HAP-1 (cell line): ENCODE measurements at regions not wholly inside any gene's neighbourhood (a gene's known extent, or its start where the extent isn't known, plus 50 kb on each side); places are given as distances from the start of the nearest gene placed in this dataset.

Experiments used
- DNase-seq, 2 experiments: peaks; one replicate each; pipeline ENCODE4 v3.0.0-alpha.2; 2016 to 2020; ENCODE audit warnings: low spot score in 2 of 2
- H3K27me3 ChIP-seq: fragments of 250-450 bp; sonication (Bioruptor Pico); 2 replicates; pipeline ENCODE4 v1.5.1; 2020; ENCODE audit warnings: low read depth, mild to moderate bottlenecking, moderate library complexity
- H3K36me3 ChIP-seq: fragments of 250-450 bp; sonication (Bioruptor Pico); replicated peaks from 2 replicates; pipeline ENCODE4 v1.5.1; 2020; ENCODE audit warnings: mild to moderate bottlenecking
- H3K4me1 ChIP-seq: fragments of 250-450 bp; sonication (Bioruptor Pico); 2 replicates; pipeline ENCODE4 v1.5.1; 2020; ENCODE audit warnings: mild to moderate bottlenecking
- H3K4me3 ChIP-seq: fragments of 250-450 bp; sonication (Bioruptor Pico); 2 replicates; pipeline ENCODE4 v1.5.1; 2020; ENCODE audit warnings: mild to moderate bottlenecking, moderate library complexity
- H3K9me3 ChIP-seq: fragments of 250-450 bp; sonication (Bioruptor Pico); 2 replicates; pipeline ENCODE4 v1.5.1; 2020; ENCODE audit warnings: mild to moderate bottlenecking, moderate library complexity
- in situ Hi-C: fragments of 300-500 bp; cut with MboI; formaldehyde crosslinking; loops from 3 replicates; pipeline ENCODE4 v1.14.3; 2020; ENCODE audit warnings: low sequenced_read_pairs, inconsistent platforms, mixed read lengths

DNA sequence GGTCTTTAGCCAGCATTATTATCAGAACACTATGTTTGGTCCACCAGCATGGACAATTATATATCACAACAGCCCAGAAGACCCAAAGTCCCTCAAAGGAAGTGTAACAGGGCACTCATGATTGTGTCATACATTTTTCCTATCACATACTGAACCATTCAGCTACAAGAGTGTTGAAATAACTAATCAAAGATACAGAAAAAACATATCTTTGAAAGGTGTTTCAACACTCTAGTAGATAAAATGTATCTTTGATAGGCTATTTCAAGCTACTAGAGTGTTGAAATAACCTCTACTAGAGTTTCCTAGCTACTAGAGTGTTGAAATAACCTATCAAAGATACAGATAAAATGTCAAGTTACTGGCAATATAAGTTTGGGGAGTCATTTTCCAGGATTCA lies 545.0 kb downstream of the PRR16 start:
- in situ Hi-C loops = no loop called here
- no peaks in the 10 kb centered on the region for H3K36me3 ChIP-seq
- DNase-seq = no peak
- no peak overlapping the region for H3K4me3 ChIP-seq
- no peaks in the 10 kb centered on the region for H3K9me3 ChIP-seq
- H3K27me3 ChIP-seq = no peaks in the 10 kb centered on the region
- H3K4me1 ChIP-seq = no peaks in the 10 kb centered on the region

DNA sequence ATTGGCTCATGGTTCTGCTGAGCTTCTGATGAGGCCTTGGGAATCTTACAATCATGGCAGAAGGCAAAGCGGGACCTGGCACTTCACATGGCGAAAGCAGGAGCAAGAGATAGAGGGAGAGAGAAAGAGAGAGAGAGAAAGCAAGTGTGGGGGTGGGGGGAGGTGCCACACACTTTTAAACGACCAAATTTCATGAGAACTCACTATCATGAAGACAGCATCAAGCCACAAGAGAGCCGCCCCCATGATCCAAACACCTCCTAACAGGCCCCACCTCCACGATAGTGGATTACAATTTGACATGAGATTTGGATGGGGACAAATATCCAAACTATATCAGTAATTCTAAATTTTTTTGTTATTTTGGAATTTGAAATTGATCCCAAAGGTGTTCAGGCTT lies 553.9 kb downstream of the PRR16 start:
- Histone ChIP-seq H3K4me1 (no peaks in the 10 kb centered on the region), H3K9me3 (no peaks in the 10 kb centered on the region), H3K4me3 (no peak overlapping the region), H3K27me3 (no peaks in the 10 kb centered on the region), H3K36me3 (no peaks in the 10 kb centered on the region)
- no peak for DNase-seq
- in situ Hi-C loops = no loop called here

DNA sequence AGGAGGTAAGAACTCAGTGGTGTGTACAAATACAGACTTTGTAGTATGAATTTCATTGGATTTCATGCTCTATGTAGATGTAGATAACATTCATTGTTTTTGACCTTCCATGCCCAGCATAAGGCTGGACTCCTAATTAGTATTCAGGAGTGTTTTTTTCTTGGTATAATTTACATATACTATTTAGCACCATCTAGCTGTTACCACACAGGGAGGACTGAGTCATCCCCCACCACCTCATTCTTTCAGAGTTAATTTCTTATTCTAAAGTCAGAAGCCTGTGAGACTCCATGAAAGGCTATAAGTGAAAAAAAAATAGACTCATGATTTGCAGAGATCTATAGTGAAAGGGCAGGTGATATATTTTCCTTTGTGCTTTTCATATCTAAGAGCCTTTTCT lies 555.0 kb downstream of the PRR16 start:
- H3K4me3 ChIP-seq = no peak overlapping the region
- in situ Hi-C loops = no loop called here
- no peaks in the 10 kb centered on the region for H3K9me3 ChIP-seq
- H3K36me3 ChIP-seq = no peaks in the 10 kb centered on the region
- H3K27me3 ChIP-seq = no peaks in the 10 kb centered on the region
- no peak for DNase-seq
- H3K4me1 ChIP-seq = no peaks in the 10 kb centered on the region

DNA sequence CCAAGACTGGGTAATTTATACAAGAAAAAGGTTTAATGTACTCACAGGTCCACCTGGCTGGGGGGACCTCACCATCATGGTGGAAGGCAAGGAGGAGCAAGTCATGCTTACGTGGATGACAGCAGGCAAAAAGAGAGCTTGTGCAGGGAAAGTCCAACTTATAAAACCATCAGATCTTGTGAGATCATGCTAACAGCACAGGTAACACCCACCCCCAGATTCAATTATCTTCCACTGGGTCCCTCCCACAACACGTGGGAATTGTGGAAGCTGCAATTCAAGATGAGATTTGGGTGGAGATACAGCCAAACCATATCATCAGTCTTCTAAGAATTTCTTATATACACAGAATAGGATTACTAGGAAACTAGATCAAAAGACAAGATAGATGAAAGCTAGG lies 555.6 kb downstream of the PRR16 start:
- no peak for DNase-seq
- Histone ChIP-seq H3K4me3 (no peak overlapping the region), H3K4me1 (no peaks in the 10 kb centered on the region), H3K27me3 (no peaks in the 10 kb centered on the region), H3K9me3 (no peaks in the 10 kb centered on the region), H3K36me3 (no peaks in the 10 kb centered on the region)
- in situ Hi-C loops = no loop called here

DNA sequence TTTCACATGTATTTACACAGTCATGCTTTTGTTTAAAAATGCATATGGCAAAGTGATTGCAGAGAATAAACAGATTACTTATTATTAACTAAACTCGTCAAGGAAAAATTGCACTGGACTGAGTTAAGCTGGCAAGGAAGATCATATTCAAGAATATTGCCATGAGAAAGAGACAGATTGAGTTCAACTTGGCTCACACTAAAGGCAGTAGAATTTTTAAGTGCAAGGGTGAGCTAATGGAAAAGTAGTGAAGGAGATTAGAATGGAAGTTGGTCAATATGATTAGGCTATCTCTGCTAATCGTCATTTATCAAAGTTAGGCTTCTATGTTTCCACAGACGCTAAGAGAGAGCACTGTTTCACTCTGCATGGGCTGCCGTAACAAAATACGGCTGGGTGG lies 557.6 kb downstream of the PRR16 start:
- H3K36me3 ChIP-seq = no peaks in the 10 kb centered on the region
- no peak overlapping the region for H3K4me3 ChIP-seq
- in situ Hi-C loops = no loop called here
- no peaks in the 10 kb centered on the region for H3K27me3 ChIP-seq
- DNase-seq = no peak
- H3K9me3 ChIP-seq = no peaks in the 10 kb centered on the region
- no peaks in the 10 kb centered on the region for H3K4me1 ChIP-seq

DNA sequence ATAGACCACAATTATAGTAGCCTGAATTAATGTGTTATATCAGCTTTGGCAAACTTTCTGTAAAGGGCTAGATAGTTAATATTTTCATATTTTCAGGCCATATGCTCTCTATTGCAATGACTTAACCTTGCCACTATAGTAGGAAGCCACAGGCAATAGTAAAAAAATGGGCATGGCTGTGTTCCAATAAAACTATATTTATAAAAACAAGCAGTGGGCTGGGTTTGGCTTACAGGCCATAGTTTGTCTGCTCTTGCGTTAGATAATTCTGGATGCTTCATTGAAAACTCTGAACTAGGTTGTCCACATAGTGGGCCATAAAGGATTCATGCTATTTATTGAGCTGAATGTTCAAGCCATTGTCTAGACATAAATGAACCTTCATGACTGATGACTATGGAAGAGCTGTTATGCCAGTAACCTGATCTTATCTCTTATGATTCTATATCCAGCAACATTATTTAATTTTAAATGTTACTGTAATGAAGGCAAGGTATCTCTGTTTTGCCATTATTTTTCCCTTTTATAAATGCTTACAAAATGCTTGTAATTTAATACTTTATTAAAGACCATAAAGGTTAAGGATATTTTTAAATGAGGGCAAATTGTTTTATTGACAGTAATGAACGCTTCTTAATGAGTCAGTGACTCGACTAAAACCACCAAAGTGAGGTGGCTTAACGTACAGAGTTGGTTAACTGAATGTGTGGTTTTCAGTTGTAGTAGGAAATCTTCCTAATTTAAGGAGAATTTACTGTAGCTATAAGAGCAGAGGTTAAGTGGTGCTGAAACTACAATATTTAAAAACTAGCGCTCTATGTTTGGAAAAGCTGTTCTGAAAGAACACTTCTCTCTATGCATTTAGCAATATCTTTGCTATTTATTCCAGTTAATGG lies 560.6 kb downstream of the PRR16 start:
- in situ Hi-C loops = no loop called here
- H3K4me1 ChIP-seq = no peaks in the 10 kb centered on the region
- no peaks in the 10 kb centered on the region for H3K9me3 ChIP-seq
- no peak overlapping the region for H3K4me3 ChIP-seq
- H3K27me3 ChIP-seq = no peaks in the 10 kb centered on the region
- no peak for DNase-seq
- H3K36me3 ChIP-seq = no peaks in the 10 kb centered on the region

DNA sequence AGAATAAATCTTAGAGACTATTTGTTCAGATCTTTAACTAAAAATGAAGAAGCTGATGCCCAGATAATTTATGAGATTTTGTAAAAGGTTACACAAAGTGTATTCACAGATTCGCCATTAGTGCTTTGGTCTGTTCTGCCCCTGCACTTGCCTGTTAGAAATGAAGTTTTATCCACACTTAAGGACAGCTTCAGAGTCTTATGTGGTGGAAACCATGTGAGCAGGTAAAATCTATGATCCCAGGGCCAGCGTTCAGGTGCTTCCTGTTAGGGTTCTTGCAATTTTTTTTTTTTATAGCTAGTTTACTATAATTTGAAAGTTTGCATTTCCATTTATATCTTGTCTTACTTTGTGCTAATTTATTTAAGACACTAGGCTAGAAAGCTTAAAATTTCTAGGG lies 561.6 kb downstream of the PRR16 start:
- no peaks in the 10 kb centered on the region for H3K4me1 ChIP-seq
- no peaks in the 10 kb centered on the region for H3K27me3 ChIP-seq
- H3K4me3 ChIP-seq = no peak overlapping the region
- DNase-seq = no peak
- no peaks in the 10 kb centered on the region for H3K9me3 ChIP-seq
- H3K36me3 ChIP-seq = no peaks in the 10 kb centered on the region
- in situ Hi-C loops = no loop called here

DNA sequence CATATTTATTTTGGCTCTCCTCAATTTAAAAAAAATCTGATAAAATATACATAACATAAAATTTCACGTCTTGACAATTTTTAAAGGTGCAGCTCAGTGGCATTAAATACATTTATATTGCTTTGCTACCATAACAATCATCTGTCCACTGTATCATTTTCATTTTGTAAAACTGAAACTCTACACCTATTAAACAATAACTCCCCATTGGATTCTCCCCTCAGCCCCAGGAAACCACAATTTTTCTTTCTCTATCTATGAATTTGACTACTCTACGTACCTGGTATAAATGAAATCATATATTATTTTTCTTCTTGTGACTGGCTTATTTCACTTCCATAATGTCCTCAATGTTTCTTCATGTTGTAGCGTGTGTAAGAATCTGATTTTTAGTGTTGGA lies 563.5 kb downstream of the PRR16 start:
- DNase-seq = no peak
- H3K27me3 ChIP-seq = no peaks in the 10 kb centered on the region
- no peak overlapping the region for H3K4me3 ChIP-seq
- no peaks in the 10 kb centered on the region for H3K4me1 ChIP-seq
- H3K36me3 ChIP-seq = no peaks in the 10 kb centered on the region
- H3K9me3 ChIP-seq = no peaks in the 10 kb centered on the region
- in situ Hi-C loops = no loop called here

DNA sequence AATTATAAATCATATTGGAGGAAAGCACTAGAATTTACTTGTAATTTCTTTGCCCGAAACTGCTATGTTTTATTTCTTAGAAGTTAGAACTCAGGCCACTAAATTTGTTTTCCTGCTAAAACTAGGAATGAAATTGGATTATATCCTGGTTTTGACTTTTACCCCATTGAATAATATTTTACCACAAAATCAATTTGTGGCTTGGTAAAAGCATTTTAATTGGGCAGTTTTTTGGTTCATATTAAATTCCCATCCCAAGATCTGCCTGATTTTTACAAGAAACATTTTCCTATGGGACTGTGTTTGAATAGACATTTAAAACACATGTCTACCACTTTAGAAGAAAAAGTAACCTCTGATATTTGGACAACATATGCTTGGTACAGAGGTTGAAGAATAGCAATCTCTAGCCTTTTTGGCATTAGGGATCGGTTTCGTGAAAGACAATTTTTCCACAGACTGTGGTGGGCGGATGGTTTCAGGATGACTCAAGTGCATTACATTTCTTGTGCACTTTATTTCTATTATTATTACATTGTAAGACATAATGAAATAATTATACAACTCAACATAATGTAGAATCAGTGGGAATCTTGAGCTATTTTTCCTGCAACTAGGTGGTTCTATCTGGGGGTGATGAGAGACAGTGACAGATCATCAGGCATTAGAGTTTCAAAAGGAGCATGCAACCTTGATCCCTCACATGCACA lies 565.6 kb downstream of the PRR16 start:
- no peaks in the 10 kb centered on the region for H3K9me3 ChIP-seq
- no peaks in the 10 kb centered on the region for H3K4me1 ChIP-seq
- H3K36me3 ChIP-seq = no peaks in the 10 kb centered on the region
- no peaks in the 10 kb centered on the region for H3K27me3 ChIP-seq
- no peak for DNase-seq
- in situ Hi-C loops = no loop called here
- no peak overlapping the region for H3K4me3 ChIP-seq

DNA sequence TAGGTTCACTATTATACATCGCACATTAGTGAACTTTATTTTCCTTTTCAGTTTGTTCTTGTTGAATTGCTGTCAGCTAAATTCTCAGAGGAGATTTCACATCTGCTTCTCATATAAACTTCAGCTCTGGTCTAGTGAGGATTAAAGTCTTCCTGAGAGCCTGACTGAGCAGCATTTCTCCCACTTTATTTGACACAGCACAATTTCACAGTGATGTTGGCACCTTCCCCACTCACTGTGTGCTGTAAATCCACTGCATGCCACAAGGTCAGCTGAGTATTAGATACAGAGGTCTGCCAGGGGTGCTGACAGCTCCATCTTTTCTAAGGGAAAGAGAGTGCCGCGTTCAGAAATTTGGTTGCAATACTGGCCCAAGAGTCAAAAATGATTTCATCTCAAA lies 567.4 kb downstream of the PRR16 start:
- DNase-seq = no peak
- Histone ChIP-seq H3K36me3 (no peaks in the 10 kb centered on the region), H3K27me3 (no peaks in the 10 kb centered on the region), H3K4me3 (no peak overlapping the region), H3K4me1 (no peaks in the 10 kb centered on the region), H3K9me3 (no peaks in the 10 kb centered on the region)
- in situ Hi-C loops = no loop called here

DNA sequence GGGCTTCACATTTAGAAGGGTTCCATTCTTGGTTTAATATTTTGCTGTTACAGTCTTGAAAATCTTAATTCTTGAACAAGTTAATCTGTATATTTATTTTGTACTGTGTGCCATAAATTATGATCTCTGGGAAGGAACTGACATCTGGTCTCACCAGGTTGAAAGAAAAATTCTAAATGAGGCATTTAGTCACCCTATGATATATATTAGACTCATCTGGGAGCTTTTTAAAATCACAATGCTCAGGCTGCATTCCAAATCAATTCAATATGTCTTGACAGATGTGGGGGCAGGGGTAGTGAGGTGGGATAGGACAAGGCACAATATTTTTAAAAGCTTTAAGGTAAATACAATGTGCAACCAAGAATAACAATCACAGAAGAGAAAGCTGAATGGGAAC lies 569.2 kb downstream of the PRR16 start:
- Histone ChIP-seq H3K4me1 (no peaks in the 10 kb centered on the region), H3K27me3 (no peaks in the 10 kb centered on the region), H3K4me3 (no peak overlapping the region), H3K36me3 (no peaks in the 10 kb centered on the region), H3K9me3 (no peaks in the 10 kb centered on the region)
- in situ Hi-C loops = no loop called here
- DNase-seq = peak in 1 of 2 experiments; percentile 13

DNA sequence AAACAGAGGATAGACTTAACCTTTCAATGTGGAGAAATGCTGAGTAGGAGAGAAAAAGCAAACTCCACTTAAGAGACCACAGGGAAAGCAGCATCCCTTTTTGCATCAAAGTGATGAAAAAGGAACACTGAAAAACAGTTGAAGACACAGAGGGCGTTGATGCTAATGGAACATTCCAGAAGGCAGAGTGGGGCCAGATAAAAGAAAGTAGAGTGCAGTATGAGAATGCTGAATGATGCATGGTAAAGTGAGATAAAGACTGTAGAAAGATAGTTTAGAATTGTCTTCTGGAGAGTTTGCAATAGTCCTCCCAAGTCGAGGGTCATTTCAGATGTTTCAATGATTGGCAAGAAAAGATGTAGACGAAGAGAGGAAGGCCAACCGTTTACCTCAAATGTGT lies 574.3 kb downstream of the PRR16 start:
- H3K27me3 ChIP-seq = no peaks in the 10 kb centered on the region
- no peak overlapping the region for H3K4me3 ChIP-seq
- H3K9me3 ChIP-seq = no peaks in the 10 kb centered on the region
- H3K4me1 ChIP-seq = no peaks in the 10 kb centered on the region
- H3K36me3 ChIP-seq = no peaks in the 10 kb centered on the region
- no peak for DNase-seq
- in situ Hi-C loops = no loop called here

DNA sequence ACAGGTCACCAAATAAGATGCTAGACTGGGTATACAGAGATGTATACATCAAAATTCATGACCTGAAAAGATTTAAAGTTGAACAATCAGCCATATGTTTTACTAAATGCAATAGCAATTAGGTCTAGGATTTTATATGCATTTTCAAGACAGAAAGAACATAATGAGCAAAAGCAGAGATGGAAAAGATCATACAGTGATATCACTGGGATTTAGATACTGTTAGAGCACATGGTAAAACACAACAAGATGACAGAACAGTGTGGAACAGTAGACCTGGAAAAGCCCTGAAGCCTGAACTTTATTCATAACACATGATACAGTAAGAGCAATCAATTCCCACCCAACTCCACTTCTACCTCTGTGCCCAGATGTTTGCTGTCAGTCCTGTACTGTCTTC lies 585.9 kb downstream of the PRR16 start:
- DNase-seq = no peak
- H3K9me3 ChIP-seq = no peaks in the 10 kb centered on the region
- H3K27me3 ChIP-seq = no peaks in the 10 kb centered on the region
- no peak overlapping the region for H3K4me3 ChIP-seq
- no peaks in the 10 kb centered on the region for H3K36me3 ChIP-seq
- in situ Hi-C loops = no loop called here
- H3K4me1 ChIP-seq = peaks cover 29% of the 10 kb centered on the region
